IPS-20b (cell line): ENCODE measurements at regions not wholly inside any gene's neighbourhood (a gene's known extent, or its start where the extent isn't known, plus 50 kb on each side); places are given as distances from the start of the nearest gene placed in this dataset.
"Not testable (repeated sequence)": the region's sequence is repeated elsewhere in the genome, so short reads cannot be mapped to it uniquely, and the experiment has no call there.

Source experiments
- H3K27ac ChIP-seq: one replicate; pipeline ENCODE4 v1.5.1; 2013; ENCODE audit warnings: low read length
- H3K27me3 ChIP-seq: 2 replicates; pipeline ENCODE4 v1.6.1; 2013; ENCODE audit warnings: mild to moderate bottlenecking, low read length, inconsistent platforms; ENCODE audit not compliant: insufficient read depth
- H3K36me3 ChIP-seq: 2 replicates; pipeline ENCODE4 v1.6.1; 2013; ENCODE audit warnings: low read depth, mild to moderate bottlenecking, inconsistent platforms, low read length, moderate library complexity; ENCODE audit not compliant: insufficient read depth
- H3K4me1 ChIP-seq: 2 replicates; pipeline ENCODE4 v1.6.1; 2013; ENCODE audit warnings: mild to moderate bottlenecking, control low read depth, inconsistent platforms, low read length, moderate library complexity; ENCODE audit not compliant: insufficient read depth
- H3K4me3 ChIP-seq: 2 replicates; pipeline ENCODE4 v1.5.1; 2013; ENCODE audit warnings: mild to moderate bottlenecking, low read length, inconsistent platforms
- H3K9ac ChIP-seq: 2 replicates; pipeline ENCODE4 v1.6.1; 2013; ENCODE audit warnings: low read depth, mild to moderate bottlenecking, inconsistent platforms, low read length, moderate library complexity
- H3K9me3 ChIP-seq: 2 replicates; pipeline ENCODE4 v1.6.1; 2013; ENCODE audit warnings: mild to moderate bottlenecking, low read depth, low read length, inconsistent platforms; ENCODE audit not compliant: insufficient read depth

- Histone ChIP-seq H3K9ac (no peak overlapping the region), H3K4me3 (no peak overlapping the region), H3K36me3 (no peaks in the 10 kb centered on the region), H3K4me1 (no peaks in the 10 kb centered on the region), H3K27ac (no peak overlapping the region), H3K27me3 (no peaks in the 10 kb centered on the region), H3K9me3 (no peaks in the 10 kb centered on the region)
Observed at GRCh38 chr14:70269582-70269981, 80.8 kb upstream of the SLC8A3 start.

- Histone ChIP-seq H3K27me3 (no peaks in the 10 kb centered on the region), H3K4me1 (no peaks in the 10 kb centered on the region), H3K9ac (no peak overlapping the region), H3K36me3 (no peaks in the 10 kb centered on the region), H3K4me3 (no peak overlapping the region), H3K27ac (no peak overlapping the region), H3K9me3 (no peaks in the 10 kb centered on the region)
Observed at GRCh38 chr14:70268760-70269159, 80.0 kb upstream of the SLC8A3 start.

- Histone ChIP-seq H3K9me3 (no peaks in the 10 kb centered on the region), H3K36me3 (no peaks in the 10 kb centered on the region), H3K4me3 (no peak overlapping the region), H3K27ac (no peak overlapping the region), H3K4me1 (no peaks in the 10 kb centered on the region), H3K27me3 (no peaks in the 10 kb centered on the region), H3K9ac (no peak overlapping the region)
Observed at GRCh38 chr14:70266157-70266556, 77.4 kb upstream of the SLC8A3 start.

GRCh38 chr14:70265422-70265821 is 76.7 kb upstream of the SLC8A3 start:
- H3K4me3 ChIP-seq: no peak overlapping the region
- H3K9me3 ChIP-seq: no peaks in the 10 kb centered on the region
- no peak overlapping the region for H3K9ac ChIP-seq
- H3K27me3 ChIP-seq: no peaks in the 10 kb centered on the region
- H3K36me3 ChIP-seq: no peaks in the 10 kb centered on the region
- no peaks in the 10 kb centered on the region for H3K4me1 ChIP-seq
- H3K27ac ChIP-seq: no peak overlapping the region

- Histone ChIP-seq H3K27me3 (no peaks in the 10 kb centered on the region), H3K9ac (no peak overlapping the region), H3K36me3 (no peaks in the 10 kb centered on the region)
Observed at GRCh38 chr14:70259420-70259819, 70.7 kb upstream of the SLC8A3 start.

GRCh38 chr14:70257526-70257925 is 68.8 kb upstream of the SLC8A3 start:
- no peak overlapping the region for H3K27ac ChIP-seq
- H3K9me3 ChIP-seq: 0 out of 2 replicates have a peak, but pooled peaks cover 4% of the 10 kb centered on the region
- H3K27me3 ChIP-seq: no peaks in the 10 kb centered on the region

More at GRCh38 chr14:70259420-70259819, 70.7 kb upstream of the SLC8A3 start:
- Histone ChIP-seq H3K4me3 (no peak overlapping the region), H3K9me3 (0 out of 2 replicates have a peak, but pooled peaks cover 4% of the 10 kb centered on the region), H3K27ac (no peak overlapping the region), H3K4me1 (peaks cover 8% of the 10 kb centered on the region; the same call in 1 of the 2 replicates)

GRCh38 chr14:70256601-70257000 is 67.8 kb upstream of the SLC8A3 start:
- H3K9ac ChIP-seq: no peak overlapping the region
- H3K27me3 ChIP-seq: no peaks in the 10 kb centered on the region
- H3K4me3 ChIP-seq: peak overlapping the region; percentile 31; the same call in 1 of the 2 replicates
- H3K27ac ChIP-seq: no peak overlapping the region
- 0 out of 2 replicates have a peak, but pooled peaks cover 4% of the 10 kb centered on the region for H3K9me3 ChIP-seq
- peaks cover 8% of the 10 kb centered on the region; the same call in 1 of the 2 replicates for H3K4me1 ChIP-seq
- no peaks in the 10 kb centered on the region for H3K36me3 ChIP-seq

More at GRCh38 chr14:70257526-70257925, 68.8 kb upstream of the SLC8A3 start:
- Histone ChIP-seq H3K9ac (no peak overlapping the region), H3K4me1 (peaks cover 8% of the 10 kb centered on the region; the same call in 1 of the 2 replicates), H3K36me3 (no peaks in the 10 kb centered on the region), H3K4me3 (no peak overlapping the region)

GRCh38 chr14:70255071-70256057 is 66.6 kb upstream of the SLC8A3 start:
- peaks cover 13% of the 10 kb centered on the region; the same call in 1 of the 2 replicates for H3K4me1 ChIP-seq
- H3K27me3 ChIP-seq, H3K27ac ChIP-seq, H3K9ac ChIP-seq, H3K36me3 ChIP-seq, H3K9me3 ChIP-seq: not testable (repeated sequence)
- H3K4me3 ChIP-seq: peak overlapping the region; percentile 58; the same call in 1 of the 2 replicates

- H3K9ac ChIP-seq: peak overlapping the region; percentile 52; the same call in 1 of the 2 replicates
- 0 out of 2 replicates have a peak, but pooled peaks cover 4% of the 10 kb centered on the region for H3K9me3 ChIP-seq
- H3K4me1 ChIP-seq: peaks cover 13% of the 10 kb centered on the region; the same call in 1 of the 2 replicates
- H3K36me3 ChIP-seq: no peaks in the 10 kb centered on the region
- peak overlapping the region; percentile 63; the same call in 1 of the 2 replicates for H3K4me3 ChIP-seq
- H3K27ac ChIP-seq: no peak overlapping the region
- H3K27me3 ChIP-seq: no peaks in the 10 kb centered on the region
Observed at GRCh38 chr14:70254476-70254961, 65.8 kb upstream of the SLC8A3 start.

GRCh38 chr14:70253547-70253946 is 64.8 kb upstream of the SLC8A3 start:
- not testable (repeated sequence) for H3K4me3 ChIP-seq, H3K36me3 ChIP-seq, H3K27ac ChIP-seq, H3K9me3 ChIP-seq, H3K9ac ChIP-seq, H3K27me3 ChIP-seq
- H3K4me1 ChIP-seq: peaks cover 11% of the 10 kb centered on the region; the same call in 1 of the 2 replicates

- Histone ChIP-seq H3K36me3 (no peaks in the 10 kb centered on the region), H3K4me3 (no peak overlapping the region), H3K27me3 (no peaks in the 10 kb centered on the region), H3K9me3 (no peaks in the 10 kb centered on the region), H3K27ac (no peak overlapping the region), H3K9ac (no peak overlapping the region), H3K4me1 (peaks cover 7% of the 10 kb centered on the region; the same call in 1 of the 2 replicates)
Observed at GRCh38 chr14:70245026-70245425, 56.3 kb upstream of the SLC8A3 start.
